ENCODE measurements at regions not wholly inside any gene's neighbourhood (a gene's known extent, or its start where the extent isn't known, plus 50 kb on each side); places are given as distances from the start of the nearest gene placed in this dataset.

DNA sequence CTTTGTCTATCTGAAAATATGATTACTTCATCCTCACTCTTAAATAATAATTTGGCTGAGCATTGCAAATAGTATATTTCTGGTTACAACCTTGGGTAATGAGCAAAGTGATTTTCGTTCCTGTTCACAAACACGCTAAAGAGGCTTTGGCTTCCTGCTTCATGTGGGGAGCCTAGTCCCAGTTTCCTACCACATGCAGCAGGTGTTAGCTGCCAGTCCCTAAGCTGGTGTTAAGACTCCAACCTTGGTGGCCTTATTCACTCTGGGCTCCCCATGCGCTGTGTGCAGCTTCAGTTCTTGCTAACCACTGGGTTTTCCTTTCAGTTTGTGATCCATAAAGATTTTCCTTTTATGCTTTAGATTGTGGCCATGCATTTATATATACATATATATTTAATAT, 56.7 kb upstream of the BARHL2 start:
- H3K4me3 ChIP-seq (ENCODE audit: control insufficient read depth, low read depth, low read length), result no peak overlapping the region
- DNase-seq (ENCODE audit: low read depth), result no peak
- no peak for TF ChIP-seq CTCF (conservative IDR thresholded peaks at IDR 0.05; ENCODE audit: control insufficient read depth, insufficient read depth, low read depth, low read length)

- no peak for TF ChIP-seq CTCF (conservative IDR thresholded peaks at IDR 0.05; ENCODE audit: control insufficient read depth, insufficient read depth, low read depth, low read length)
- no peak for DNase-seq (ENCODE audit: low read depth)
- H3K4me3 ChIP-seq (ENCODE audit: control insufficient read depth, low read depth, low read length), result no peak overlapping the region
These were observed 51.7 kb upstream of the BARHL2 start for GRCh38 chr1:90768826-90769225.

DNA sequence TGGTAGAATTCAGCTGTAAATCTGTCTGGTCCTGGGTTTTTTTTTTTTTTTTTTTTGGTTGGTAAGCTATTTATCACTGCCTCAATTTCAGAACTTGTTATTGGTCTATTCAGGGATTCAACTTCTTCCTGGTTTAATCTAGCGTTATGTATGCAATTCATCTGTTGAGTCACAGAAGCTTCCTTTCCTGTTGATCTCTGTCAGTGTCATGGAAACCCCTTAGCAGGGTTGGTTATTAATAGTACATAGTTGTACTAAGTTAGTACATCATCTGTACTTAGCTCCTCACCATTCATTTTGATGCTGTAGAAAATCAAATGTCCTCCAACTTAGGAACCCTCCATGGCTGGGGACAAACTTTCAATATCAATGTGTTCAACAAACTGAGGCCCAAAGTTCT, 51.0 kb upstream of the BARHL2 start:
- DNase-seq (ENCODE audit: low read depth), result no peak
- no peak for TF ChIP-seq CTCF (conservative IDR thresholded peaks at IDR 0.05; ENCODE audit: control insufficient read depth, insufficient read depth, low read depth, low read length)

More for the DNA sequence above, 51.0 kb upstream of the BARHL2 start:
- H3K4me3 ChIP-seq (ENCODE audit: control insufficient read depth, low read depth, low read length), result no peak overlapping the region

All from fibroblast of mammary gland (primary cell).